ENCODE measurements at regions not wholly inside any gene's neighbourhood (a gene's known extent, or its start where the extent isn't known, plus 50 kb on each side); places are given as distances from the start of the nearest gene placed in this dataset.

DNA sequence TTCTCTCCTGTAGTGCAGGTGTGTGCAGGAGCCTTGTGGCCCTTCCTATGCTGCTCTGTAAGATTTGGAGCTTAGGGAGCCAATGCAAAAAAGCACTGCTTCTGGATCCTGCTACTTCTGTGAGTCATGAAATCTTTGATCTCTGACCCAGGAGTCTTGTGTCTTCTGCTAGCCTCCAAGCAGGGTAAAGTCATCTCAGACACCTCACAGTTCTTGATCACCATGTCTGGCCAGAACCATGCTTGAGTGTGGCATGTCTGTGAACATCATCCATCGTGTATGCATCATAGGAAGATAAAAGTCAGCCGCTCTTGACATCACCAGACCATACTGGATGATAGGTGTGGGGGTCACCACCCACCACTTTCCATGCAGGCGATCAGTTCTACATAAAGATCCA is 247.8 kb downstream of the RPLP1 start:
- ATAC-seq (no peak), DNase-seq (ENCODE audit: low spot score) (no peak)
- Mint-ChIP-seq H3K36me3 (peaks cover 3% of the 10 kb centered on the region; the same call in 1 of the 2 replicates), H3K27ac (no peak overlapping the region), H3K4me3 (no peak overlapping the region), H3K9me3 (peaks cover 22% of the 10 kb centered on the region), H3K4me1 (peaks cover 7% of the 10 kb centered on the region), H3K27me3 (ENCODE audit: low read depth) (peaks cover 3% of the 10 kb centered on the region)
- ChIA-PET POLR2A (no interaction called here), CTCF (no interaction called here)
- TF ChIP-seq, protein P1, sequence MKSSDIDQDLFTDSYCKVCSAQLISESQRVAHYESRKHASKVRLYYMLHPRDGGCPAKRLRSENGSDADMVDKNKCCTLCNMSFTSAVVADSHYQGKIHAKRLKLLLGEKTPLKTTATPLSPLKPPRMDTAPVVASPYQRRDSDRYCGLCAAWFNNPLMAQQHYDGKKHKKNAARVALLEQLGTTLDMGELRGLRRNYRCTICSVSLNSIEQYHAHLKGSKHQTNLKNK (CRISPR knock-in tag; IDR thresholded peaks at IDR 0.05) = no peak
- TF ChIP-seq FOXJ3 (CRISPR knock-in tag; IDR thresholded peaks at IDR 0.05; ENCODE audit: borderline replicate concordance) (no peak), EMX1 (CRISPR knock-in tag; IDR thresholded peaks at IDR 0.05) (no peak), ZNF396 (CRISPR knock-in tag; IDR thresholded peaks at IDR 0.05; ENCODE audit: borderline replicate concordance) (no peak), ELF4 (CRISPR knock-in tag; IDR thresholded peaks at IDR 0.05; ENCODE audit: low read depth) (no peak), RELA (CRISPR knock-in tag; IDR thresholded peaks at IDR 0.05; ENCODE audit: borderline replicate concordance) (no peak), NR1H2 (CRISPR knock-in tag; IDR thresholded peaks at IDR 0.05) (no peak), NFYB (CRISPR knock-in tag; conservative IDR thresholded peaks at IDR 0.05; ENCODE audit: low read depth) (no peak), ERG (CRISPR knock-in tag; IDR thresholded peaks at IDR 0.05) (no peak), E2F1 (CRISPR knock-in tag; IDR thresholded peaks at IDR 0.05) (no peak), GABPB1 (CRISPR knock-in tag; IDR thresholded peaks at IDR 0.05) (no peak), RORB (CRISPR knock-in tag; IDR thresholded peaks at IDR 0.05) (no peak), CREB1 (CRISPR knock-in tag; IDR thresholded peaks at IDR 0.05) (no peak), HMGA2 (CRISPR knock-in tag; IDR thresholded peaks at IDR 0.05) (no peak)
- TF ChIP-seq, protein P2, sequence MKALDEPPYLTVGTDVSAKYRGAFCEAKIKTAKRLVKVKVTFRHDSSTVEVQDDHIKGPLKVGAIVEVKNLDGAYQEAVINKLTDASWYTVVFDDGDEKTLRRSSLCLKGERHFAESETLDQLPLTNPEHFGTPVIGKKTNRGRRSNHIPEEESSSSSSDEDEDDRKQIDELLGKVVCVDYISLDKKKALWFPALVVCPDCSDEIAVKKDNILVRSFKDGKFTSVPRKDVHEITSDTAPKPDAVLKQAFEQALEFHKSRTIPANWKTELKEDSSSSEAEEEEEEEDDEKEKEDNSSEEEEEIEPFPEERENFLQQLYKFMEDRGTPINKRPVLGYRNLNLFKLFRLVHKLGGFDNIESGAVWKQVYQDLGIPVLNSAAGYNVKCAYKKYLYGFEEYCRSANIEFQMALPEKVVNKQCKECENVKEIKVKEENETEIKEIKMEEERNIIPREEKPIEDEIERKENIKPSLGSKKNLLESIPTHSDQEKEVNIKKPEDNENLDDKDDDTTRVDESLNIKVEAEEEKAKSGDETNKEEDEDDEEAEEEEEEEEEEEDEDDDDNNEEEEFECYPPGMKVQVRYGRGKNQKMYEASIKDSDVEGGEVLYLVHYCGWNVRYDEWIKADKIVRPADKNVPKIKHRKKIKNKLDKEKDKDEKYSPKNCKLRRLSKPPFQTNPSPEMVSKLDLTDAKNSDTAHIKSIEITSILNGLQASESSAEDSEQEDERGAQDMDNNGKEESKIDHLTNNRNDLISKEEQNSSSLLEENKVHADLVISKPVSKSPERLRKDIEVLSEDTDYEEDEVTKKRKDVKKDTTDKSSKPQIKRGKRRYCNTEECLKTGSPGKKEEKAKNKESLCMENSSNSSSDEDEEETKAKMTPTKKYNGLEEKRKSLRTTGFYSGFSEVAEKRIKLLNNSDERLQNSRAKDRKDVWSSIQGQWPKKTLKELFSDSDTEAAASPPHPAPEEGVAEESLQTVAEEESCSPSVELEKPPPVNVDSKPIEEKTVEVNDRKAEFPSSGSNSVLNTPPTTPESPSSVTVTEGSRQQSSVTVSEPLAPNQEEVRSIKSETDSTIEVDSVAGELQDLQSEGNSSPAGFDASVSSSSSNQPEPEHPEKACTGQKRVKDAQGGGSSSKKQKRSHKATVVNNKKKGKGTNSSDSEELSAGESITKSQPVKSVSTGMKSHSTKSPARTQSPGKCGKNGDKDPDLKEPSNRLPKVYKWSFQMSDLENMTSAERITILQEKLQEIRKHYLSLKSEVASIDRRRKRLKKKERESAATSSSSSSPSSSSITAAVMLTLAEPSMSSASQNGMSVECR (CRISPR knock-in tag; IDR thresholded peaks at IDR 0.05; ENCODE audit: borderline replicate concordance) = no peak
- TF ChIP-seq, protein P3, sequence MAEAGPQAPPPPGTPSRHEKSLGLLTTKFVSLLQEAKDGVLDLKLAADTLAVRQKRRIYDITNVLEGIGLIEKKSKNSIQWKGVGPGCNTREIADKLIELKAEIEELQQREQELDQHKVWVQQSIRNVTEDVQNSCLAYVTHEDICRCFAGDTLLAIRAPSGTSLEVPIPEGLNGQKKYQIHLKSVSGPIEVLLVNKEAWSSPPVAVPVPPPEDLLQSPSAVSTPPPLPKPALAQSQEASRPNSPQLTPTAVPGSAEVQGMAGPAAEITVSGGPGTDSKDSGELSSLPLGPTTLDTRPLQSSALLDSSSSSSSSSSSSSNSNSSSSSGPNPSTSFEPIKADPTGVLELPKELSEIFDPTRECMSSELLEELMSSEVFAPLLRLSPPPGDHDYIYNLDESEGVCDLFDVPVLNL (CRISPR knock-in tag; IDR thresholded peaks at IDR 0.05; ENCODE audit: borderline replicate concordance, low read depth) = no peak

GRCh38 chr15:69701198-69701597 is 248.6 kb downstream of the RPLP1 start:
- POLR2A ChIA-PET = no interaction called here
- CTCF ChIA-PET = no interaction called here
- no peak for TF ChIP-seq HMGXB4 (CRISPR knock-in tag; IDR thresholded peaks at IDR 0.05)
- TF ChIP-seq TEAD1 (CRISPR knock-in tag; IDR thresholded peaks at IDR 0.05) = no peak
- TF ChIP-seq ZNF138 (CRISPR knock-in tag; conservative IDR thresholded peaks at IDR 0.05) = no peak
- TF ChIP-seq, protein P4, sequence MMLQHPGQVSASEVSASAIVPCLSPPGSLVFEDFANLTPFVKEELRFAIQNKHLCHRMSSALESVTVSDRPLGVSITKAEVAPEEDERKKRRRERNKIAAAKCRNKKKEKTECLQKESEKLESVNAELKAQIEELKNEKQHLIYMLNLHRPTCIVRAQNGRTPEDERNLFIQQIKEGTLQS (CRISPR knock-in tag; conservative IDR thresholded peaks at IDR 0.05) = no peak
- no peak for TF ChIP-seq AR (CRISPR knock-in tag; IDR thresholded peaks at IDR 0.05)
- no peak for TF ChIP-seq ZNF219 (CRISPR knock-in tag; IDR thresholded peaks at IDR 0.05; ENCODE audit: borderline replicate concordance)
- TF ChIP-seq GABPB1 (CRISPR knock-in tag; IDR thresholded peaks at IDR 0.05) = no peak

More at GRCh38 chr15:69701198-69701597, 248.6 kb downstream of the RPLP1 start:
- H3K36me3 Mint-ChIP-seq = peaks cover 3% of the 10 kb centered on the region; the same call in 1 of the 2 replicates
- no peak overlapping the region for H3K4me3 Mint-ChIP-seq
- H3K4me1 Mint-ChIP-seq = peaks cover 7% of the 10 kb centered on the region
- DNase-seq (ENCODE audit: low spot score) = no peak
- no peak overlapping the region for H3K27ac Mint-ChIP-seq
- H3K9me3 Mint-ChIP-seq = peaks cover 24% of the 10 kb centered on the region
- ATAC-seq = no peak
- H3K27me3 Mint-ChIP-seq (ENCODE audit: low read depth) = peaks cover 3% of the 10 kb centered on the region

Measured in WTC11 (cell line).